ENCODE measurements at regions not wholly inside any gene's neighbourhood (a gene's known extent, or its start where the extent isn't known, plus 50 kb on each side); places are given as distances from the start of the nearest gene placed in this dataset.

DNA sequence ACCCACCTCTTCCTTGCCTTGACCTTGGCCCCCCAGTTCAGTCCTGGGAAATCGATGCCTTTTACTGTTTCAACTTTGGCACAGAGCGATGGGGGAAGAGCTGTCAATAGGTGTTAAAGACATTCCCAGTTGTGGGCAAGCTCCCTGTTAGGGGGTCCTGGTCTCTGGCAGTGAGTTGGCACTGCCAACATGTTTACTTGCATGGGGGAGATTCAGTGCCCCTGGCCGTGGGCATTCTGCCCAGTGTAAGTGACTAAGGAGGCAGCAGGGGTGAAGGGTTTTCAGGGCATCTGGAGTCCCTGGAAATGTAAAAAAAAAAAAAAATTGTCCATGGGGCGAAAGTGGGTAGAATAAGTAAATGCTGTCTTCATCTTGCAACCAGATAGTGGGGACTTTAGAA is 407.0 kb downstream of the PTPRU start:
- TF ChIP-seq CTCF (conservative IDR thresholded peaks at IDR 0.05; ENCODE audit: low read length) (no peak), EZH2phosphoT487 (IDR thresholded peaks at IDR 0.05; ENCODE audit: borderline replicate concordance) (no peak)
